GM23338 (cell line): ENCODE measurements at regions not wholly inside any gene's neighbourhood (a gene's known extent, or its start where the extent isn't known, plus 50 kb on each side); places are given as distances from the start of the nearest gene placed in this dataset.

ENCODE experiments used
- ATAC-seq: fragments of 200-7000 bp; cut with Tn5 transposase; 3 replicates; pipeline ENCODE4 v1.9.1; 2020
- DNase-seq: peaks from one replicate; pipeline ENCODE4 v3.0.0-alpha.2; 2015; ENCODE audit warnings: low spot score
- H2AFZ ChIP-seq: fragments of 200-600 bp; sonication (generic); 2 replicates; pipeline ENCODE4 v1.8.0; 2016; ENCODE audit warnings: antibody characterized with exemption, mild to moderate bottlenecking, moderate library complexity
- H3F3A ChIP-seq: fragments of 200-600 bp; sonication (generic); replicated peaks from 2 replicates; pipeline ENCODE4 v1.8.0; 2017; ENCODE audit warnings: antibody characterized with exemption, mixed run types, low read depth
- H3K27ac ChIP-seq: fragments of 200-600 bp; sonication (generic); 2 replicates; pipeline ENCODE4 v1.6.1; 2016; ENCODE audit warnings: low read depth
- H3K27me3 ChIP-seq: fragments of 200-600 bp; sonication (generic); 2 replicates; pipeline ENCODE4 v1.8.0; 2016; ENCODE audit warnings: mild to moderate bottlenecking, mixed run types, moderate library complexity; ENCODE audit not compliant: insufficient read depth
- H3K36me3 ChIP-seq: fragments of 200-600 bp; sonication (generic); 2 replicates; pipeline ENCODE4 v1.8.0; 2016; ENCODE audit warnings: mild to moderate bottlenecking; ENCODE audit not compliant: insufficient read depth
- H3K4me1 ChIP-seq: fragments of 200-600 bp; sonication (generic); 2 replicates; pipeline ENCODE4 v1.8.0; 2016; ENCODE audit warnings: mild to moderate bottlenecking, moderate library complexity; ENCODE audit not compliant: insufficient read depth
- H3K4me2 ChIP-seq: fragments of 200-600 bp; sonication (generic); 2 replicates; pipeline ENCODE4 v1.7.1; 2017; ENCODE audit warnings: mixed run types
- H3K4me3 ChIP-seq: fragments of 200-600 bp; sonication (generic); 2 replicates; pipeline ENCODE4 v1.6.1; 2016; ENCODE audit warnings: mixed run types
- H3K79me2 ChIP-seq: fragments of 200-600 bp; sonication (generic); replicated peaks from 2 replicates; pipeline ENCODE4 v1.8.0; 2017; ENCODE audit warnings: mild to moderate bottlenecking; ENCODE audit not compliant: insufficient read depth
- H3K9me2 ChIP-seq: fragments of 200-600 bp; sonication (generic); 2 replicates; pipeline ENCODE4 v1.8.0; 2017; ENCODE audit not compliant: insufficient read depth
- H4K20me1 ChIP-seq: fragments of 200-600 bp; sonication (generic); replicated peaks from 2 replicates; pipeline ENCODE4 v1.8.0; 2017; ENCODE audit warnings: mild to moderate bottlenecking; ENCODE audit not compliant: insufficient read depth
- H3K27ac Mint-ChIP-seq: 2 replicates; pipeline ENCODE4 v1.8.0; 2020; ENCODE audit warnings: inconsistent platforms, mild to moderate bottlenecking, moderate library complexity, mixed read lengths
- H3K27me3 Mint-ChIP-seq: 3 replicates; pipeline ENCODE4 v1.8.0; 2022; ENCODE audit warnings: low read depth, mild to moderate bottlenecking, moderate library complexity, mixed read lengths, inconsistent platforms; ENCODE audit not compliant: insufficient read depth, poor library complexity
- H3K36me3 Mint-ChIP-seq: 3 replicates; pipeline ENCODE4 v1.8.0; 2021; ENCODE audit warnings: low read depth, mild to moderate bottlenecking, inconsistent platforms, moderate library complexity, mixed read lengths
- H3K4me1 Mint-ChIP-seq: 3 replicates; pipeline ENCODE4 v1.8.0; 2020; ENCODE audit warnings: mild to moderate bottlenecking, inconsistent platforms, mixed read lengths
- H3K4me3 Mint-ChIP-seq: 3 replicates; pipeline ENCODE4 v1.8.0; 2021; ENCODE audit warnings: moderate library complexity, mild to moderate bottlenecking, inconsistent platforms, mixed read lengths
- H3K9me3 Mint-ChIP-seq: 3 replicates; pipeline ENCODE4 v1.8.0; 2020; ENCODE audit warnings: moderate library complexity, mild to moderate bottlenecking, inconsistent platforms, mixed read lengths
- CREB1 ChIP-seq: fragments of 250-450 bp; sonication (Bioruptor Pico); IDR thresholded peaks from 2 replicates; pipeline ENCODE4 v1.5.0; 2020; ENCODE audit warnings: low read depth, mild to moderate bottlenecking, moderate library complexity
- EZH2 ChIP-seq: fragments of 200-600 bp; sonication (generic); IDR thresholded peaks from one replicate; pipeline ENCODE4 v1.8.0; 2017; ENCODE audit warnings: antibody characterized with exemption, mild to moderate bottlenecking, low read depth; ENCODE audit not compliant: unreplicated experiment
- EZH2phosphoT487 ChIP-seq: fragments of 200-600 bp; sonication (generic); IDR thresholded peaks from one replicate; pipeline ENCODE4 v1.8.1; 2018; ENCODE audit warnings: antibody characterized with exemption; ENCODE audit not compliant: unreplicated experiment
- JUNB ChIP-seq: IDR thresholded peaks from one replicate; pipeline ENCODE4 v1.6.1; 2016; ENCODE audit warnings: antibody characterized with exemption; ENCODE audit not compliant: unreplicated experiment
- NANOG ChIP-seq: IDR thresholded peaks from 2 replicates; pipeline ENCODE4 v1.6.1; 2016; ENCODE audit warnings: antibody characterized with exemption, borderline replicate concordance
- POLR2AphosphoS5 ChIP-seq: IDR thresholded peaks from 2 replicates; pipeline ENCODE4 v1.6.1; 2016; ENCODE audit warnings: antibody characterized with exemption, low read depth
- STAT1 ChIP-seq: IDR thresholded peaks from one replicate; pipeline ENCODE4 v1.6.1; 2016; ENCODE audit warnings: antibody characterized with exemption; ENCODE audit not compliant: unreplicated experiment
- ZNF114 ChIP-seq: fragments of 250-450 bp; sonication (Bioruptor Pico); IDR thresholded peaks from 2 replicates; pipeline ENCODE4 v1.5.0; 2020; ENCODE audit warnings: mild to moderate bottlenecking, moderate library complexity
- ZNF331 ChIP-seq: fragments of 250-450 bp; sonication (Bioruptor Pico); IDR thresholded peaks from 2 replicates; pipeline ENCODE4 v1.5.0; 2020; ENCODE audit warnings: low read depth, mild to moderate bottlenecking, moderate library complexity
- TF ChIP-seq, protein P1 (sequence below), 2 experiments: fragments of 200-600 bp in 1 of 2; sonication (generic) in 1 of 2; conservative IDR thresholded peaks; 2 replicates each; pipeline versions ENCODE4 v1.5.1 to v1.6.1; 2016 to 2017; ENCODE audit warnings: antibody characterized with exemption in 2 of 2, low read depth in 2 of 2, mild to moderate bottlenecking in 2 of 2, moderate library complexity in 1 of 2
- TF ChIP-seq, protein P2 (sequence below): IDR thresholded peaks from 2 replicates; pipeline ENCODE4 v1.6.1; 2016; ENCODE audit warnings: antibody characterized with exemption
- TF ChIP-seq, protein P3 (sequence below): IDR thresholded peaks from one replicate; pipeline ENCODE4 v1.6.1; 2018; ENCODE audit warnings: antibody characterized with exemption; ENCODE audit not compliant: unreplicated experiment
- TF ChIP-seq, protein P4 (sequence below): fragments of 250-450 bp; sonication (Bioruptor Pico); IDR thresholded peaks from 2 replicates; pipeline ENCODE4 v1.5.0; 2020; ENCODE audit warnings: mild to moderate bottlenecking, moderate library complexity

DNA sequence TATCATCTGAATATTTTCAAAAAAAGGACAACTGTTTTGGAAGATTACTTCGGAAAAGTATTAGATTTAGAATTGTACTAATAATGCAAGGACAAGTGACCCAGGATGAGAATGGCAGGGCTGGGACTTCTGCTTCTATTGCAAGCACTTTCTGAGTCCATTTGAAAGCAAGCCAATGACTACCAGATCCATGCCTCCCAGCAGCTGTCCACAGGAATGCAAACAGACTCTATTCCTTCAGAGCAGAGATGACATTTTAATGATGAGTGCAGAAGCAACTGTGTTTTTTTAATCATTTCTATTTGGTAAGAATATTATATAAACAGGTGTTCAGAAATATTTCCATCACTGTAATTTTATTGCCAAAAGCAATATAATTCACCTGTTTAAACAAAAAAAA is 456.7 kb downstream of the SOX11 start:
- Histone ChIP-seq H3K4me3 (no peak overlapping the region), H3K27me3 (no peaks in the 10 kb centered on the region), H2AFZ (no peak overlapping the region), H3K36me3 (no peaks in the 10 kb centered on the region), H3K9me2 (no peaks in the 10 kb centered on the region), H3K79me2 (no peaks in the 10 kb centered on the region), H3F3A (no peaks in the 10 kb centered on the region), H3K4me1 (no peaks in the 10 kb centered on the region), H4K20me1 (no peaks in the 10 kb centered on the region), H3K27ac (no peak overlapping the region), H3K4me2 (no peak overlapping the region)
- Mint-ChIP-seq H3K9me3 (peaks cover 49% of the 10 kb centered on the region), H3K27me3 (peaks cover 3% of the 10 kb centered on the region), H3K27ac (no peak overlapping the region), H3K4me3 (no peak overlapping the region), H3K4me1 (no peaks in the 10 kb centered on the region), H3K36me3 (peaks cover 4% of the 10 kb centered on the region; the same call in 1 of the 3 replicates)
- DNase-seq (no peak), ATAC-seq (no peak)
- TF ChIP-seq, protein P1, sequence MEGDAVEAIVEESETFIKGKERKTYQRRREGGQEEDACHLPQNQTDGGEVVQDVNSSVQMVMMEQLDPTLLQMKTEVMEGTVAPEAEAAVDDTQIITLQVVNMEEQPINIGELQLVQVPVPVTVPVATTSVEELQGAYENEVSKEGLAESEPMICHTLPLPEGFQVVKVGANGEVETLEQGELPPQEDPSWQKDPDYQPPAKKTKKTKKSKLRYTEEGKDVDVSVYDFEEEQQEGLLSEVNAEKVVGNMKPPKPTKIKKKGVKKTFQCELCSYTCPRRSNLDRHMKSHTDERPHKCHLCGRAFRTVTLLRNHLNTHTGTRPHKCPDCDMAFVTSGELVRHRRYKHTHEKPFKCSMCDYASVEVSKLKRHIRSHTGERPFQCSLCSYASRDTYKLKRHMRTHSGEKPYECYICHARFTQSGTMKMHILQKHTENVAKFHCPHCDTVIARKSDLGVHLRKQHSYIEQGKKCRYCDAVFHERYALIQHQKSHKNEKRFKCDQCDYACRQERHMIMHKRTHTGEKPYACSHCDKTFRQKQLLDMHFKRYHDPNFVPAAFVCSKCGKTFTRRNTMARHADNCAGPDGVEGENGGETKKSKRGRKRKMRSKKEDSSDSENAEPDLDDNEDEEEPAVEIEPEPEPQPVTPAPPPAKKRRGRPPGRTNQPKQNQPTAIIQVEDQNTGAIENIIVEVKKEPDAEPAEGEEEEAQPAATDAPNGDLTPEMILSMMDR (conservative IDR thresholded peaks at IDR 0.05; ENCODE audit: low read depth in 2 of 2), result no peak
- TF ChIP-seq EZH2phosphoT487, result no peak
- no peak for TF ChIP-seq STAT1
- no peak for TF ChIP-seq ZNF331
- no peak for TF ChIP-seq NANOG
- no peak for TF ChIP-seq EZH2
- TF ChIP-seq POLR2AphosphoS5, result no peak
- TF ChIP-seq, protein P2, sequence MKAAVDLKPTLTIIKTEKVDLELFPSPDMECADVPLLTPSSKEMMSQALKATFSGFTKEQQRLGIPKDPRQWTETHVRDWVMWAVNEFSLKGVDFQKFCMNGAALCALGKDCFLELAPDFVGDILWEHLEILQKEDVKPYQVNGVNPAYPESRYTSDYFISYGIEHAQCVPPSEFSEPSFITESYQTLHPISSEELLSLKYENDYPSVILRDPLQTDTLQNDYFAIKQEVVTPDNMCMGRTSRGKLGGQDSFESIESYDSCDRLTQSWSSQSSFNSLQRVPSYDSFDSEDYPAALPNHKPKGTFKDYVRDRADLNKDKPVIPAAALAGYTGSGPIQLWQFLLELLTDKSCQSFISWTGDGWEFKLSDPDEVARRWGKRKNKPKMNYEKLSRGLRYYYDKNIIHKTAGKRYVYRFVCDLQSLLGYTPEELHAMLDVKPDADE, result no peak
- no peak for TF ChIP-seq ZNF114 (CRISPR knock-in tag)
- TF ChIP-seq, protein P3, sequence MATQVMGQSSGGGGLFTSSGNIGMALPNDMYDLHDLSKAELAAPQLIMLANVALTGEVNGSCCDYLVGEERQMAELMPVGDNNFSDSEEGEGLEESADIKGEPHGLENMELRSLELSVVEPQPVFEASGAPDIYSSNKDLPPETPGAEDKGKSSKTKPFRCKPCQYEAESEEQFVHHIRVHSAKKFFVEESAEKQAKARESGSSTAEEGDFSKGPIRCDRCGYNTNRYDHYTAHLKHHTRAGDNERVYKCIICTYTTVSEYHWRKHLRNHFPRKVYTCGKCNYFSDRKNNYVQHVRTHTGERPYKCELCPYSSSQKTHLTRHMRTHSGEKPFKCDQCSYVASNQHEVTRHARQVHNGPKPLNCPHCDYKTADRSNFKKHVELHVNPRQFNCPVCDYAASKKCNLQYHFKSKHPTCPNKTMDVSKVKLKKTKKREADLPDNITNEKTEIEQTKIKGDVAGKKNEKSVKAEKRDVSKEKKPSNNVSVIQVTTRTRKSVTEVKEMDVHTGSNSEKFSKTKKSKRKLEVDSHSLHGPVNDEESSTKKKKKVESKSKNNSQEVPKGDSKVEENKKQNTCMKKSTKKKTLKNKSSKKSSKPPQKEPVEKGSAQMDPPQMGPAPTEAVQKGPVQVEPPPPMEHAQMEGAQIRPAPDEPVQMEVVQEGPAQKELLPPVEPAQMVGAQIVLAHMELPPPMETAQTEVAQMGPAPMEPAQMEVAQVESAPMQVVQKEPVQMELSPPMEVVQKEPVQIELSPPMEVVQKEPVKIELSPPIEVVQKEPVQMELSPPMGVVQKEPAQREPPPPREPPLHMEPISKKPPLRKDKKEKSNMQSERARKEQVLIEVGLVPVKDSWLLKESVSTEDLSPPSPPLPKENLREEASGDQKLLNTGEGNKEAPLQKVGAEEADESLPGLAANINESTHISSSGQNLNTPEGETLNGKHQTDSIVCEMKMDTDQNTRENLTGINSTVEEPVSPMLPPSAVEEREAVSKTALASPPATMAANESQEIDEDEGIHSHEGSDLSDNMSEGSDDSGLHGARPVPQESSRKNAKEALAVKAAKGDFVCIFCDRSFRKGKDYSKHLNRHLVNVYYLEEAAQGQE, result no peak
- TF ChIP-seq, protein P4, sequence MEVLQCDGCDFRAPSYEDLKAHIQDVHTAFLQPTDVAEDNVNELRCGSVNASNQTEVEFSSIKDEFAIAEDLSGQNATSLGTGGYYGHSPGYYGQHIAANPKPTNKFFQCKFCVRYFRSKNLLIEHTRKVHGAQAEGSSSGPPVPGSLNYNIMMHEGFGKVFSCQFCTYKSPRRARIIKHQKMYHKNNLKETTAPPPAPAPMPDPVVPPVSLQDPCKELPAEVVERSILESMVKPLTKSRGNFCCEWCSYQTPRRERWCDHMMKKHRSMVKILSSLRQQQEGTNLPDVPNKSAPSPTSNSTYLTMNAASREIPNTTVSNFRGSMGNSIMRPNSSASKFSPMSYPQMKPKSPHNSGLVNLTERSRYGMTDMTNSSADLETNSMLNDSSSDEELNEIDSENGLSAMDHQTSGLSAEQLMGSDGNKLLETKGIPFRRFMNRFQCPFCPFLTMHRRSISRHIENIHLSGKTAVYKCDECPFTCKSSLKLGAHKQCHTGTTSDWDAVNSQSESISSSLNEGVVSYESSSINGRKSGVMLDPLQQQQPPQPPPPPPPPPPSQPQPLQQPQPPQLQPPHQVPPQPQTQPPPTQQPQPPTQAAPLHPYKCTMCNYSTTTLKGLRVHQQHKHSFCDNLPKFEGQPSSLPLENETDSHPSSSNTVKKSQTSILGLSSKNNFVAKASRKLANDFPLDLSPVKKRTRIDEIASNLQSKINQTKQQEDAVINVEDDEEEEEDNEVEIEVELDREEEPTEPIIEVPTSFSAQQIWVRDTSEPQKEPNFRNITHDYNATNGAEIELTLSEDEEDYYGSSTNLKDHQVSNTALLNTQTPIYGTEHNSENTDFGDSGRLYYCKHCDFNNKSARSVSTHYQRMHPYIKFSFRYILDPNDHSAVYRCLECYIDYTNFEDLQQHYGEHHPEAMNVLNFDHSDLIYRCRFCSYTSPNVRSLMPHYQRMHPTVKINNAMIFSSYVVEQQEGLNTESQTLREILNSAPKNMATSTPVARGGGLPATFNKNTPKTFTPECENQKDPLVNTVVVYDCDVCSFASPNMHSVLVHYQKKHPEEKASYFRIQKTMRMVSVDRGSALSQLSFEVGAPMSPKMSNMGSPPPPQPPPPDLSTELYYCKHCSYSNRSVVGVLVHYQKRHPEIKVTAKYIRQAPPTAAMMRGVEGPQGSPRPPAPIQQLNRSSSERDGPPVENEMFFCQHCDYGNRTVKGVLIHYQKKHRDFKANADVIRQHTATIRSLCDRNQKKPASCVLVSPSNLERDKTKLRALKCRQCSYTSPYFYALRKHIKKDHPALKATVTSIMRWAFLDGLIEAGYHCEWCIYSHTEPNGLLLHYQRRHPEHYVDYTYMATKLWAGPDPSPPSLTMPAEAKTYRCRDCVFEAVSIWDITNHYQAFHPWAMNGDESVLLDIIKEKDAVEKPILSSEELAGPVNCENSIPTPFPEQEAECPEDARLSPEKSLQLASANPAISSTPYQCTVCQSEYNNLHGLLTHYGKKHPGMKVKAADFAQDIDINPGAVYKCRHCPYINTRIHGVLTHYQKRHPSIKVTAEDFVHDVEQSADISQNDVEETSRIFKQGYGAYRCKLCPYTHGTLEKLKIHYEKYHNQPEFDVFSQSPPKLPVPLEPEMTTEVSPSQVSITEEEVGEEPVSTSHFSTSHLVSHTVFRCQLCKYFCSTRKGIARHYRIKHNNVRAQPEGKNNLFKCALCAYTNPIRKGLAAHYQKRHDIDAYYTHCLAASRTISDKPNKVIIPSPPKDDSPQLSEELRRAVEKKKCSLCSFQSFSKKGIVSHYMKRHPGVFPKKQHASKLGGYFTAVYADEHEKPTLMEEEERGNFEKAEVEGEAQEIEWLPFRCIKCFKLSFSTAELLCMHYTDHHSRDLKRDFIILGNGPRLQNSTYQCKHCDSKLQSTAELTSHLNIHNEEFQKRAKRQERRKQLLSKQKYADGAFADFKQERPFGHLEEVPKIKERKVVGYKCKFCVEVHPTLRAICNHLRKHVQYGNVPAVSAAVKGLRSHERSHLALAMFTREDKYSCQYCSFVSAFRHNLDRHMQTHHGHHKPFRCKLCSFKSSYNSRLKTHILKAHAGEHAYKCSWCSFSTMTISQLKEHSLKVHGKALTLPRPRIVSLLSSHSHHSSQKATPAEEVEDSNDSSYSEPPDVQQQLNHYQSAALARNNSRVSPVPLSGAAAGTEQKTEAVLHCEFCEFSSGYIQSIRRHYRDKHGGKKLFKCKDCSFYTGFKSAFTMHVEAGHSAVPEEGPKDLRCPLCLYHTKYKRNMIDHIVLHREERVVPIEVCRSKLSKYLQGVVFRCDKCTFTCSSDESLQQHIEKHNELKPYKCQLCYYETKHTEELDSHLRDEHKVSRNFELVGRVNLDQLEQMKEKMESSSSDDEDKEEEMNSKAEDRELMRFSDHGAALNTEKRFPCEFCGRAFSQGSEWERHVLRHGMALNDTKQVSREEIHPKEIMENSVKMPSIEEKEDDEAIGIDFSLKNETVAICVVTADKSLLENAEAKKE, result no peak
- TF ChIP-seq JUNB, result no peak
- no peak for TF ChIP-seq CREB1
